Fibroblast of gingiva (primary cell): ENCODE measurements at regions not wholly inside any gene's neighbourhood (a gene's known extent, or its start where the extent isn't known, plus 50 kb on each side); places are given as distances from the start of the nearest gene placed in this dataset.
"Not testable (repeated sequence)": the region's sequence is repeated elsewhere in the genome, so short reads cannot be mapped to it uniquely, and the experiment has no call there.

ENCODE experiments used
- DNase-seq: peaks from one replicate; pipeline ENCODE4 v3.0.0-alpha.2; 2011; ENCODE audit warnings: low read depth

- no peak for DNase-seq
These were observed 245.8 kb downstream of the AACS start for GRCh38 chr12:125311050-125311449.

- DNase-seq = no peak
These were observed 247.2 kb downstream of the AACS start for GRCh38 chr12:125312471-125312870.

GRCh38 chr12:125314051-125314755, 249.0 kb downstream of the AACS start:
- DNase-seq = no peak

GRCh38 chr12:125315771-125316170, 250.5 kb downstream of the AACS start:
- no peak for DNase-seq

- DNase-seq = no peak
These were observed 254.9 kb downstream of the AACS start for GRCh38 chr12:125320177-125320576.

GRCh38 chr12:125324861-125325490, 259.7 kb downstream of the AACS start:
- no peak for DNase-seq

- DNase-seq = no peak
These were observed 264.2 kb downstream of the AACS start for GRCh38 chr12:125329239-125330102.

- peak; percentile 19 for DNase-seq
These were observed 265.6 kb downstream of the AACS start for GRCh38 chr12:125330645-125331341.

GRCh38 chr12:125331342-125332052, 266.3 kb downstream of the AACS start:
- DNase-seq = no peak

GRCh38 chr12:125332900-125333299, 267.7 kb downstream of the AACS start:
- no peak for DNase-seq

- DNase-seq = no peak
These were observed 271.0 kb downstream of the AACS start for GRCh38 chr12:125336246-125336645.

GRCh38 chr12:125340791-125341190, 275.6 kb downstream of the AACS start:
- DNase-seq = peak; percentile 44

GRCh38 chr12:125341422-125341821, 276.2 kb downstream of the AACS start:
- no peak for DNase-seq

GRCh38 chr12:125343649-125344048, 278.4 kb downstream of the AACS start:
- no peak for DNase-seq

GRCh38 chr12:125346362-125346761, 281.1 kb downstream of the AACS start:
- no peak for DNase-seq

GRCh38 chr12:125351788-125352187, 286.6 kb downstream of the AACS start:
- no peak for DNase-seq

GRCh38 chr12:125353002-125353401, 287.8 kb downstream of the AACS start:
- DNase-seq = not testable (repeated sequence)

- DNase-seq = no peak
These were observed 288.6 kb downstream of the AACS start for GRCh38 chr12:125353871-125354270.

GRCh38 chr12:125355614-125356013, 290.4 kb downstream of the AACS start:
- no peak for DNase-seq

- DNase-seq = no peak
These were observed 290.9 kb downstream of the AACS start for GRCh38 chr12:125356111-125356510.

- DNase-seq = no peak
These were observed 292.3 kb downstream of the AACS start for GRCh38 chr12:125357561-125357960.

- no peak for DNase-seq
These were observed 295.3 kb downstream of the AACS start for GRCh38 chr12:125360540-125360939.
